ENCODE measurements at regions not wholly inside any gene's neighbourhood (a gene's known extent, or its start where the extent isn't known, plus 50 kb on each side); places are given as distances from the start of the nearest gene placed in this dataset.
"Not testable (repeated sequence)": the region's sequence is repeated elsewhere in the genome, so short reads cannot be mapped to it uniquely, and the experiment has no call there.

DNA sequence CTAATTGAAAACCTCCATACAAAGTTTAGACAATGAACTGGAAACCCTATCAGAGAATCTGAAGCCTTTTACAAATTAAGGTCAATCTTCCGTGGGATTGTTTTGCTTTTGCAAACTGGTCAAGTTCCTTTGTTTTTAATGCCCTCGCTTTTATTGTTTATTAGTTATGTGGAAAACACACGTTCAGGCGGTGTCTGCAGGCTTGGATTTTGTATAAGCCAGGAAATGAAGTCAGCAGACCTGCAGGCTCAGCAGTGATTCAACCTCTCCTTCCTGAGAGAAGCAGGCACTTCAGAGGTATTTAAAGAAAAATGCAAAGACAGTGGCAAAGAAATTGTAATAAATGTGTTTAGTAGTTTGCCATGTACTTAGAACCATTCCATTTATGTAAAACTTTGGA, 103.4 kb upstream of the PDE10A start:
- ATAC-seq (no peak), DNase-seq (no peak)
- intact Hi-C loops (cut with DNase I), result no loop called here

DNA sequence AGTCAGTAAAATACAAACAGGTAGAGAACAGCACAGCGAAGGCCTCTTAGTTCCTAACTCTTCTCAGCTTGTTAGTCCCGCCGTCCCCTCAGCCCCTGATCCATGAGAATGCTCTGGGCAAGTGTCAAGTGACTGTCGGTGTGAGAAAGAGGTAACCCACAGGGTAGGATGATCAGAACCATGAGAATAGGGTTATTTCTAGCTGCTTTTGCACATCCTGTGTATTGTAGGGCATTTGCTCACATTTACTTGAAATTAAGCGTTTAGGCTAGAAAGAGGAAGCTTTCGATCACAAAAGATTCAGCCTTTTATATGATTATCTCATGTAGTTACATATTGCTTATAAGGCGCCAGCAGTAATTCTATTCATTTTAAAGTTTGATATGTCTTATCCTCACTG, 103.0 kb upstream of the PDE10A start:
- ATAC-seq (no peak), DNase-seq (no peak)
- intact Hi-C loops (cut with DNase I), result no loop called here

DNA sequence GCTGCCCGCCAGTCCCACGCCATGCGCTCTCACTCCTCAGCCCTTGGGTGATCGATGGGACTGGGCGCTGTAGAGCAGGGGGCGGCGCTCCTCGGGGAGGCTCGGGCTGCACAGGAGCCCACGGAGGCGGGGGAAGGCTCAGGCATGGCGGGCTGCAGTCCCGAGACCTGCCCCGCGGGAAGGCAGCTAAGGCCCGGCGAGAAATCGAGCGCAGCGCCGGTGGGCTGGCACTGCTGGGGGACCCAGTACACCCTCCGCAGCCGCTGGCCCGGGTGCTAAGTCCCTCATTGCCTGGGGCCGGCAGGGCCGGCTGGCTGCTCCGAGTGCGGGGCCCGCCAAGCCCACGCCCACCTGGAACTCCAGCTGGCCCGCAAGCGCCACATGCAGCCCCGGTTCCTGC, 102.2 kb upstream of the PDE10A start:
- DNase-seq; intact Hi-C loops (cut with DNase I); ATAC-seq: not testable (repeated sequence)

DNA sequence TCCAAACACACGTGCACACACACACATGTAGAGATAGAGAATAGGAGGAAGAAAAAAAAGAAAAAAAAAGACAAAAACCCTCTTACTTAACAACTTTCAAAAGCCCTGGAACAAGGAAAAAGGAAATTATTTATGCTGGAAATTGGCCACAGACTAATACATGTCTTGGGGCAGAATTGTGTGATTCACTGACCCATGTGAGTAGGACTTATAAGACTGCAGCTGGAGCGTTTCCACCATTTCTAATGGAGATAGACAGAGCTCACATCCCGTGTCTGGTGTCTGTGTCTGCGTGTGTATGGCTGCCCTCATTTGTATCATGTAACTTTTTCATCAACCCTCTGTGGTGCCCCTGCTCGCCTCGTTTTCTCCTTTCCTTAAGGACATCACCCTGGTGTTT, 99.8 kb upstream of the PDE10A start:
- DNase-seq (no peak), ATAC-seq (no peak)
- intact Hi-C loops (cut with DNase I), result no loop called here

DNA sequence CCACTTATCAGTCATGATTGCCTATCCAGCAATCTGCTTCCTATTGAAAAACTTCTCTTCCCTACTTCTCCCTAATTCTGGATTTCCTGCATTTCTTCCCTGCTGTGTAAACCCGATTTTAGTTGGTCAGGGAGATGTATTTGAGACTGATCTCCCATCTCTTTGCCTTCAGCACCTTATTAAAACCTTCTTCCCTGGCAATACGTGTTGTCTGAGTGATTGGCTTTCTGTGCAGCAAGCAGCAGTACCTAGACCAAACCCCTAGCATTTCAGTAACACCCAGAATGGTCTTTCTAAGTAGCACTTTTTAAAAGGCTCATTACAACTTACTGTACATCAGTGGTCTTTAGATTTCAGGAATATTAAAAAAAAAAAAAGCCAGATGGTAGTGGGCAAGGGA, 99.1 kb upstream of the PDE10A start:
- intact Hi-C loops (cut with DNase I), result no loop called here
- ATAC-seq, result no peak
- DNase-seq, result no peak

DNA sequence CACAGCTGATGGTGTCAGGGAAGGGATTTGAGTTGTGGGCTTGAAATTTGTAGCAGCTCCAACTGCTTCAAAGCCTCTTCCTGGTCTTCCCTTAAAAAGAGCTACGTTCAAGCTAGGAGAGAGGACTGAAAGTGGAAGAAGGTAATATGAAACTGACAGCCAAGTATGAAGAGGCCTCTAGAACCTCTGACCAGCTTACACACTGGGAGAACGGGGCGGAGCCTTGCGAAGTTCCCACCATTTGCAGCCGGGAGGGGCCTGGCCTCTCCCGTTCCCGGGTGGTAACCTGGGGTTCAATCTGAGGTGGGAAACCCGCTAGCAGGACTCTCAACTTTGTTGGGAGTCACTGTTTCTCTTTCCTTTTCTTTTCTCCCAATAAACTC, 97.8 kb upstream of the PDE10A start:
- intact Hi-C loops (cut with DNase I), result no loop called here
- DNase-seq (no peak), ATAC-seq (no peak)

DNA sequence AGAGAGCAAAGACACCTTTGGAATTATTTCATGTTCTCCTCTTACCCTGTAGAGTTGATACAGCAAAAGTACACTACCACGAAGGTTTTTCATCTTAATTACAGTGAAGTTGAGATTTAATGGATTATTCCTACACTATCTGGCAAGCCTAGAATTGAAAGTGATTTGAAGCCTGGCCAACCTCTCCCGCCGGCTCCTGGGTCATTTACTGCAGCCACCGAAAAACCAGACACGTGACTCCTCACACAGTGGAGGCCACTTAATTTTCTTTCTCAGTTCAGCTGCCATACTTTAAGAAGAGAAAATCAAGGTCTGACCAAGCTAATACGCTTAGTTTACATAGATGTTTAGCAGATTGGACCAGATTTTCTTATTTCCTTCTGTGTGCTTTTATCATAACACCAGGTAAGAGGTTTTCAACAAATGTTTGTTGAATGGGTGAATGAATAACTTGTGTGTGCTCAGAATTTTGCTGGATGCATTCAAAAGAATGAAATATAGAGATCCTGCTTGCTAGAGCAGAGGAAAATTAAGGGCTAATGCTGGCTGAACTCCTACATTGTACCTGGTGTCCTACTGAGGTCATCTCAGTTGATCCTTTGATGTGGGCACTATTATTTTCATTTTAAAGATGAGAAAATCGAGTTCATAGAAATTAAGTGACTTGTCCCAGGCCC, 97.2 kb upstream of the PDE10A start:
- DNase-seq (no peak), ATAC-seq (no peak)
- intact Hi-C loops (cut with DNase I), result no loop called here

DNA sequence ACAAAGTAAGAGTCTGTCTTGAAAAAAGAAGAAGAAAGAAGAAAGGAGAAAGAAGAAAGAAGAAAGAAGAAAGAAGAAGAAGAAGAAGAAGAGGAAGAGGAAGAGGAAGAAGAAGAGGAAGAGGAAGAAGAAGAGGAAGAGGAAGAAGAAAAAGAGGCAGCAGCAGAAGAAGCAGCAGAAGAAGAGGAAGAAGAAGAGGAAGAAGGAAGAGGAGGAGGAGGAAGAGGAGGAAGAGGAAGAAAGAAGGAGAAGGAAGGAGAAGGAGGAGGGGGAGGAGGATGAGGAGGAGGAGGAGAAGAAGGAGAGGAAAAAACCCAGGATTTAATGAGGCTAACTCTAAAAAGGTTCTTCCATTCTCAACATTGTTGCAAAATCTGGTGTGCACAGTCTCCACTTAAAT, 95.4 kb upstream of the PDE10A start:
- no peak for DNase-seq
- ATAC-seq, result no peak
- intact Hi-C loops (cut with DNase I), result no loop called here

DNA sequence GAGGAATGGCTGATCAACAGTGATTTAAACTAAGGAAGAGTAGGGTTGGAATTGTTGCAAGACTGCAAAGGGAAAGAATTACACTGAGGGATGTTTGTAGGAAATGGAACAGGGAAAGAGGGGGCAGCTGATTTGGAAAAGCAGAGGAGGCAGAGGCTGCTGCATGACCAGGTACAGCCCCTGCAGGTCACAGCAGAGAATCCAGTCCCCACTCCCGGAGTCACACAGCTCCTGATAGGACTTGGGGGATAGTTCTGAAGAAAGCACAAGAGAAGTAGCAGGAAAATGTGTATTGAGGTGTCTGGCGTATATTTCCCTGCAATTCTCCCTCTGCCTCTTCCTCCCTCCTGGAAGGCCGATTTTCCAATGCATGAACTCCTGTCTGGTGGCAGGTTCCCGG, 92.5 kb upstream of the PDE10A start:
- DNase-seq, result no peak
- ATAC-seq, result no peak
- intact Hi-C loops (cut with DNase I), result no loop called here

DNA sequence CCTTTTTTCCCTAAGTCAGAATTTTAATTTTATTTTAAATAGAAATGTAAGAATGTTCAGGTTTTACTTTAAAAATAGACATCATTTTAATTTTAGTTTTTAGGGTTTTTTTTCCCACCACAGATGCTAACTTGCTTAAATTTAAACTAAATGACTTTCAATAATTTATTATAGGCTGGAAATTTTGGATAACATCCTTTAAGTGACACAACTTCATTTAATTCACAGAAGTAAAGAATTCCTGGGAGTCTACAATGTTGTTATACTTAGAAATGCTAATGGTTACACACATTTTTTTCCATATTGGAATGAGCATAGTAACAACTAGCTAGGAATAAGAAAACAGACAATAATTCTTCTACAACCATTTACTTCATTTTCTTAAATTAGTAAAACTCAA, 90.5 kb upstream of the PDE10A start:
- ATAC-seq (no peak), DNase-seq (no peak)
- intact Hi-C loops (cut with DNase I), result no loop called here

DNA sequence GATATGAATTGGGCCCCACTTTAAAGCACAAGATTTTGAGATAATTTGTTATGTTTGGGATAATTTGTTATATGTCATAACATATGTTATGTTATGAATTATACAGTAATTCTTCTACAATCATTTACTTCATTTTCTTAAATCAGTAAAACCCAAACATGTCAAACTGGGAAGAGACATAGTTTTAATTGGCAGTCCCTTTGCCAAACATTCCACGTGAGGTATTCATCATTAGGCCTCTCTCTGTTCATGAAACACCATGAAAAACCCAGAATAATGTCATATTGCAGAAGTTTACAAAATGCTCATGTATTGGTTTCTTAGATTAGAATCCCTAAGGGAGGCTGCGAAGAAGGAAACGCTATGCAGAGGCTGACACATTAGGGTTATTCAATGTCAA, 89.4 kb upstream of the PDE10A start:
- ATAC-seq (no peak), DNase-seq (no peak)
- intact Hi-C loops (cut with DNase I), result no loop called here

DNA sequence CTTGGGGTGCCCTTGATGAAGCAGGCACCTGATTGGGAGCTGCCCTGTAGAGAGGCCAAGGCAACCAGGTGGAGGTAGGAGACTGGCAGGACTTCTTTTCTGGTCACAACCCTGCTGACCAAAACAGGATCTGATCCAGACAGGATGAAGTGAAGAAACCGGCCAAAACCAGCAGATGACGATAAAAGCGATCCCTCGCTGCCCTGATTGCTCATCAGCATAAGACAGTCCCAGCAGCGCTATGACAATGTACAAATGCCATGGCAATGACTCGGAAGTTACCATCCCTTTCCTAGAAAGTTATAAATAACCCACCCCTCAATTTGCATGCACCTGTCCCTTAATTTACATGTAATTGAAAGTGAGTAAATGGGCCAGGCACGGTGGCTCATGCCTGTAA, 88.4 kb upstream of the PDE10A start:
- DNase-seq, result no peak
- intact Hi-C loops (cut with DNase I), result no loop called here
- no peak for ATAC-seq

DNA sequence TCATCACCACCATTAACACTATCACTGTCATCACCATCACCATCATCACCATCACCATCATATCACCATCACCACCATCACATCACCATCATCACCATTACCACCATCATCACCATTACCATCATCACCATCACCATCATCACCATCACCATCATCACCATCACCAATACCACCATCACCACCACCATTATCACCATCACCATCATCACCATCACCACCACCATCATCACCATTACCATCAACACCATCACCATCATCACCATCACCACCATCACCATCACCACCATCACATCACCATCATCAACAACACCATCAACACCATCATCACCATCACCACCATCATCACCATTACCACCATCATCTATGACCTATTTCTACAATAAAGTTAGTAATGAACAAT, 86.1 kb upstream of the PDE10A start:
- ATAC-seq, result no peak
- DNase-seq, result no peak
- intact Hi-C loops (cut with DNase I), result no loop called here

DNA sequence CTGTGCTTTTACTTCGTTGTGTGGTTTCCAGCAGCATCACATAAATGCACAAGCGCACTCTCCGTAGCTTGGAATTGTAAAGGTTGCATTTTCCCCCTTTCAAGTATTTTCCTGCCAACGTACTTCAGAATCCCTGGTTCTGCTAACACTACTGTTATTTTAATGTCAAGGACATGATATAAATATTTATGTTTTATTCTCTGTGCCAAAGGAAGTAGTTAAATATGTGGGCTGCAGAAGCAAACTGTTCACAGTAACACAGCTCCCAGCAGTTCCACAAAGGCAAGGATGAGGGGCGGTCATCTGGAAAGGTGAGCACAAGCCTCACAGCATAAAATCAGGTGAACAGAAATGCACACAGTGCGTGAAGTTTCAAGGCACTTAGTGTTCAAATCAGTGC, 85.3 kb upstream of the PDE10A start:
- intact Hi-C loops (cut with DNase I), result no loop called here
- ATAC-seq (no peak), DNase-seq (no peak)

DNA sequence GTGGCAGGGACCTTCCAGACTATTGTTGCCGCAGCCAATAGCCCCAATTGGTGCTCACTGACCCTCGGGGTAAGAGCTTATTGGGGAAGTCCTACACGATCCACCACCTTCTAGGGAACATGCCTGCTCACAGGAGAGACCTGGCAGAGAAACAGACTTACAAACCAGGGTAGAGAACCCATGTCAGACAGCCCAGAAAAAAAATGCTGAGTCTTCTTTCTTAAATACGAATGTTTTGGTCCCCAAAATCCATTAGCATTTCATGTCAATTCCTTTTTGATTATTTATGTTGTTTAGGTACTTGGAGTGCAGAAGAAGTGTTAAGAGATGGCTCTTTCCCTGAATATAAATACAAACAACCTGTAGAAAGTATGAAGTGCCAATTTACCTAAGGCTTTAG, 84.9 kb upstream of the PDE10A start:
- DNase-seq (no peak), ATAC-seq (no peak)
- intact Hi-C loops (cut with DNase I), result no loop called here

DNA sequence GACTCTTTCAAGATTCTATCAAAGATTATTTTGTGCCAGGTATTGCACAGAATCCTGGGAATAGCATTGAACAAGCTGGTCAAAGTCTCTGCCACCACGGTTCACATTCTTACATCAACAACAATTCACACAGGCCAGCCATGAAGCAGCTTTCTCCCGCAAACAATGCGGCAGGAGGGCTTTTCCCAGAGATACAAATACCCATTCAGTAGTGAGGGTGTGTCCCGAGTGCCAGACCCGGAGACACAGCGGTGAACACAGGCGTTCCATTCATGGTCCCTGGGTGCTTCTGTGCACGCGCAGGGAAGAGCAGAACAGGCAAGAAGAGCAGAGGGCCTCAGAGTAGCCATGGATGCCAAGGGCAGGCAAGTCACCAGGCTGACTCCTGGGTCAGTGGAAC, 83.3 kb upstream of the PDE10A start:
- DNase-seq (no peak), ATAC-seq (no peak)
- intact Hi-C loops (cut with DNase I), result no loop called here

DNA sequence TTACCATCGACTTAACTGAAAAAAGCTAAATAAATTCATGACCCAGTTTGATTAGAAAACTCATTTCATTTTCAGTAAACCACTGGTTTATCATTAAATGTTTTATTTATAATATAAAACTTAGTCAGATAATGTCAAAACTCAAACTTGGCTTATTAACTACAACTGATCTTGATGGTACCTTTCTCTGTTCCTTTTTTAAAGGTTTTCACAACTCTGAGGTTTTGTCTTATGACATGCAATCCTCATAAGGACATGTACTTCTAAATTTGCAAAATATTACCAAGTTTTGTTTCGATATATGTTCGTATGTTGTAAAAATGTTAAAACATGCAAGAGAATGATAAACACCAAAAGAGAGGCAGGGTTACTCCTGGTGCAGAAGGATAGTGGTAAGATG, 82.5 kb upstream of the PDE10A start:
- no peak for ATAC-seq
- DNase-seq, result no peak
- intact Hi-C loops (cut with DNase I), result no loop called here

DNA sequence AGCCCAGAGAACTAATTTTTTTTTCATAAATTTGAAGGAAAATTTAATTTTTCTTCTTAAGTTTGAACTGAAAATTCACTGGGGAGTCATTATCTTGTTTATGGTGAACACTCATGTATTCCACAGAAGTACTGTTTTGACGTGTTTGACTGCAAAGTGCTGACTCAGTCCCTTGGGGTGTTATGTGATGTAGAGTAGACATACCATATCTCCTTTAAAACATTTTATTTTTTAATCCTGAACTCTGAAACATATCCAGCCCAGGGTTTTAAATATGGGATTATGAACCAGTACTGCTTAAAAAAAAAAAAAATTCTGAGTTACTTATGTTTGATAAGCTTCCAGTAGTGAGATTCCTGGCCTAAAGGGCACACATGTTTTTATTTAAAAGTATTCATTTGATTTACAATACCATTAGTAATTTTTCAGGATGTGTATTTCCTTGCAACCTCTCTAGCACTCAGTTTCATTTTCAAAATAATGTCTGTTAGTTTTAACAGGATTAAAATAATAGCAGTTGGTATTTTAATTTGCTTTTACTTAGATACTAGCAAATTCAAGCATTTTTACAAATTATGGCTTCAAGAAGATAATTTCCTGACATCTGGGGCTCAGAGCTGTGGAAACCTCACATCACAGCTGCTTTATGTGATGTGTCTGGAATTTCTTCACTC, 81.7 kb upstream of the PDE10A start:
- ATAC-seq (no peak), DNase-seq (no peak)
- intact Hi-C loops (cut with DNase I), result no loop called here

DNA sequence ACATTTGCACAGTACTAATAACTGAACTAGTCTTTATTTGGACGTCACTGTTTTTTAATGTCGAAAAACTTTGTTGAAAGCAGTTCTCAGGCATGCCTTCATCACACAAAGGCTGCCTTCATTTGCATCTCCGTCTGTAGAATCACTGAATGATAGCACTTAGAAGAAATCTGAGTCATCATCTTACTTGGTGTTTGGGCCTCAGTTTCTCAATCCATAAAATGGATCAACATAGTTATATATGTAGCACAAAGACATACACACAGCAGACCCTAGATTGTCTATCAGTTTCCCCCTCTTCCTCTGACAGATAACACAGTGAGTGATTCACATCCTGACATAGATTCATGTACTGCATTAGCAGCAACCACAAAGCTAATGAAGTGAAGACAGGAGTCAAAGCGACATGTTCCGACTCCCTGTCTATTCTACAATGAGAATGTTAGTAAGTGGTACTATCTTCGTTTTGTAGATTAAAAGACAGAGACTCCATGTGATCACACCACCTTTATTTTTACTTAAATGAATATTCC, 80.4 kb upstream of the PDE10A start:
- DNase-seq (no peak), ATAC-seq (no peak)
- intact Hi-C loops (cut with DNase I), result no loop called here

DNA sequence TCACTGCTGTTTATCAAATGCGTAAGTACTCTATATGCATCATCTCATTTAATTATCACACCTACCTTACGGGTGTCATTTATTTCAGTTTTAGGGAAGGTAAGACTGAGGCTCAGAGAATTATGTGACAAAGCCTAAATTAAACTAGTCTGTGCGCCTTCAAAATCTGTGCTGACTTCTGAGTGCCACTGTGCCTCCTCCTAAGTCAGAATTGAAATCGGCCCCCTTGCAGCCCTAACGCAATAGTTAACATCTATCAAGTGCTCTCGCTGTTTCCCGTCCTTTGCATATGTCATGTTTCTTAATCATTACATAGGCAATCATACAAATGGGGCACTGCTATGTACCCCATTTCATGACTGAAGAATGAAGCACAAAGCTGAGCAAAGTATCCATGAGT, 79.0 kb upstream of the PDE10A start:
- no peak for DNase-seq
- ATAC-seq, result no peak
- intact Hi-C loops (cut with DNase I), result no loop called here

DNA sequence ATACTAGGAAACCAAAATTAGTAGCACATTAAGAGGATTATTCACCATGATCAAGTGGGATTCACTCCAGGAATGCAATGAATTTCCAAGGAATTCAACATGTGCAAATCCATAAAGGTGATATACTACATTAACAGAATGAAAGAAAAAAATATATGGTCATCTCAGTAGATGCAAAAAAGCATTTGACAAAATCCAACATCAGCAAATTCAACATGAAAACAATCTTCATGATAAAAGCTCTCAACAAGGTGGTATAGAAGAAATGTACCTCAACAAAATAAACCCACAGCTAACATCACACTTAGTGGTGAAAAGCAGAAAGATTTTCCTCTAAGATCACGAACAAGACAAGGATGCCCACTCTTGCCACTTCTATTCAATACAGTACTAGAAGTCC, 74.4 kb upstream of the PDE10A start:
- intact Hi-C loops (cut with DNase I), result no loop called here
- DNase-seq (no peak), ATAC-seq (no peak)

Measured in left cardiac atrium (tissue), 4 donors.